PC-3 (cell line): ENCODE measurements at regions not wholly inside any gene's neighbourhood (a gene's known extent, or its start where the extent isn't known, plus 50 kb on each side); places are given as distances from the start of the nearest gene placed in this dataset.

Source experiments
- EZH2phosphoT487 ChIP-seq: fragments of 300-600 bp; sonication (generic); IDR thresholded peaks from 2 replicates; pipeline ENCODE4 v1.6.1; 2018; ENCODE audit warnings: mild to moderate bottlenecking, antibody characterized with exemption, low read length, borderline replicate concordance
- TF ChIP-seq, protein P1 (sequence below): fragments of 300-600 bp; sonication (generic); conservative IDR thresholded peaks from 2 replicates; pipeline ENCODE4 v1.5.1; 2017; ENCODE audit warnings: antibody characterized with exemption, low read depth, mild to moderate bottlenecking, low read length

GRCh38 chr2:134142341-134142738 is 111.5 kb upstream of the MGAT5 start:
- TF ChIP-seq, protein P1, sequence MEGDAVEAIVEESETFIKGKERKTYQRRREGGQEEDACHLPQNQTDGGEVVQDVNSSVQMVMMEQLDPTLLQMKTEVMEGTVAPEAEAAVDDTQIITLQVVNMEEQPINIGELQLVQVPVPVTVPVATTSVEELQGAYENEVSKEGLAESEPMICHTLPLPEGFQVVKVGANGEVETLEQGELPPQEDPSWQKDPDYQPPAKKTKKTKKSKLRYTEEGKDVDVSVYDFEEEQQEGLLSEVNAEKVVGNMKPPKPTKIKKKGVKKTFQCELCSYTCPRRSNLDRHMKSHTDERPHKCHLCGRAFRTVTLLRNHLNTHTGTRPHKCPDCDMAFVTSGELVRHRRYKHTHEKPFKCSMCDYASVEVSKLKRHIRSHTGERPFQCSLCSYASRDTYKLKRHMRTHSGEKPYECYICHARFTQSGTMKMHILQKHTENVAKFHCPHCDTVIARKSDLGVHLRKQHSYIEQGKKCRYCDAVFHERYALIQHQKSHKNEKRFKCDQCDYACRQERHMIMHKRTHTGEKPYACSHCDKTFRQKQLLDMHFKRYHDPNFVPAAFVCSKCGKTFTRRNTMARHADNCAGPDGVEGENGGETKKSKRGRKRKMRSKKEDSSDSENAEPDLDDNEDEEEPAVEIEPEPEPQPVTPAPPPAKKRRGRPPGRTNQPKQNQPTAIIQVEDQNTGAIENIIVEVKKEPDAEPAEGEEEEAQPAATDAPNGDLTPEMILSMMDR = no peak
- no peak for TF ChIP-seq EZH2phosphoT487
